ENCODE measurements at regions not wholly inside any gene's neighbourhood (a gene's known extent, or its start where the extent isn't known, plus 50 kb on each side); places are given as distances from the start of the nearest gene placed in this dataset.

DNA sequence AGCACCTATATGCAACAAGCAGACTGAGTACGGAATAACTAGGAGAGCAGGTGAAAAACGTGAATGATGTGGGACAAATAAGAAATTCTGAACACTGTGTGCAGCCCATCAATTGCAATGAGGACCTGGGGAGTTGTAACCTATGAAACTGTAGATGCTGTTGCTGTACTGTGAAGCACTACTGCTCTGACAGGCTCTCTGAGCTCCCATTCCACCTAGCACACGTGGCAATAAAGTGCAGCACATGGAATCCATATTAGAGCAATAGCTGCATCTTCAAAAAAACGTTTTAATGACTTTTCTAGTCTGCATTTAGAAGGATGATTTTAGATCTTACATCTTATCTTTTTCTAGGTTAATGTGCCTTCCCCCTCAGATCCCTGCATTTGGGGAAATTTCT, 748.7 kb upstream of the GOLIM4 start:
- Mint-ChIP-seq H3K27me3 (no peaks in the 10 kb centered on the region), H3K4me1 (no peaks in the 10 kb centered on the region), H3K4me3 (no peak overlapping the region), H3K9me3 (ENCODE audit: low read depth) (no peaks in the 10 kb centered on the region), H3K36me3 (no peaks in the 10 kb centered on the region), H3K27ac (no peak overlapping the region)
- DNase-seq (no peak), ATAC-seq (no peak)
- CTCF ChIA-PET = no interaction called here

GRCh38 chr3:168843481-168843880, 747.8 kb upstream of the GOLIM4 start:
- no peaks in the 10 kb centered on the region for H3K9me3 Mint-ChIP-seq (ENCODE audit: low read depth)
- CTCF ChIA-PET = no interaction called here
- no peak for DNase-seq
- H3K36me3 Mint-ChIP-seq = no peaks in the 10 kb centered on the region
- no peak overlapping the region for H3K4me3 Mint-ChIP-seq
- no peaks in the 10 kb centered on the region for H3K27me3 Mint-ChIP-seq
- no peak overlapping the region for H3K27ac Mint-ChIP-seq
- no peaks in the 10 kb centered on the region for H3K4me1 Mint-ChIP-seq
- ATAC-seq = no peak

DNA sequence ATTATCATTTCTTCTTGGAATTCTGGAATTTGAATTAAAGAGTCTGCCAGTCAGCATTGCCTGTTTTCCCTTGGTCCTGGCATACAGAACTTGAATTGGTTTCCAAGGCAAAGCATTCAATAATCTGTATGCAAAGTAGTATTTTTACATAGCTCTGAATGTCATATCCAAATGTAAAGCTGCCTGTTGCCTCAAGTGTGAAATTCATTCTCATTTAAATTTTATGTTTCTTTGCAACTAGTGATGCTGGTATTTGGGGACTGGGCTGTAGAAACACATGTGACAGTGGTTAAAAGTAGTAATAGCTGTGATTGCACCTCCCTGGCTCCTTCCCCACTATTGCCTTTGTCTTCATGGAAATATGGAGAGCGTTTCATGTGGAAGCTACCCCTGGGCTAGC, 743.9 kb upstream of the GOLIM4 start:
- ATAC-seq = no peak
- Mint-ChIP-seq H3K9me3 (ENCODE audit: low read depth) (no peaks in the 10 kb centered on the region), H3K27ac (no peak overlapping the region), H3K4me3 (no peak overlapping the region), H3K36me3 (no peaks in the 10 kb centered on the region), H3K4me1 (no peaks in the 10 kb centered on the region), H3K27me3 (no peaks in the 10 kb centered on the region)
- no peak for DNase-seq
- CTCF ChIA-PET = no interaction called here

- no peak overlapping the region for H3K4me3 Mint-ChIP-seq
- DNase-seq = no peak
- CTCF ChIA-PET = no interaction called here
- no peaks in the 10 kb centered on the region for H3K36me3 Mint-ChIP-seq
- H3K27me3 Mint-ChIP-seq = no peaks in the 10 kb centered on the region
- H3K4me1 Mint-ChIP-seq = no peaks in the 10 kb centered on the region
- H3K9me3 Mint-ChIP-seq (ENCODE audit: low read depth) = no peaks in the 10 kb centered on the region
- ATAC-seq = no peak
- no peak overlapping the region for H3K27ac Mint-ChIP-seq
Measured at GRCh38 chr3:168834558-168834957, 738.8 kb upstream of the GOLIM4 start.

GRCh38 chr3:168828943-168829342, 733.2 kb upstream of the GOLIM4 start:
- no peaks in the 10 kb centered on the region for H3K36me3 Mint-ChIP-seq
- no peak overlapping the region for H3K4me3 Mint-ChIP-seq
- no peaks in the 10 kb centered on the region for H3K9me3 Mint-ChIP-seq (ENCODE audit: low read depth)
- no peaks in the 10 kb centered on the region for H3K27me3 Mint-ChIP-seq
- CTCF ChIA-PET = no interaction called here
- ATAC-seq (no peak), DNase-seq (no peak)
- H3K4me1 Mint-ChIP-seq = no peaks in the 10 kb centered on the region
- no peak overlapping the region for H3K27ac Mint-ChIP-seq

DNA sequence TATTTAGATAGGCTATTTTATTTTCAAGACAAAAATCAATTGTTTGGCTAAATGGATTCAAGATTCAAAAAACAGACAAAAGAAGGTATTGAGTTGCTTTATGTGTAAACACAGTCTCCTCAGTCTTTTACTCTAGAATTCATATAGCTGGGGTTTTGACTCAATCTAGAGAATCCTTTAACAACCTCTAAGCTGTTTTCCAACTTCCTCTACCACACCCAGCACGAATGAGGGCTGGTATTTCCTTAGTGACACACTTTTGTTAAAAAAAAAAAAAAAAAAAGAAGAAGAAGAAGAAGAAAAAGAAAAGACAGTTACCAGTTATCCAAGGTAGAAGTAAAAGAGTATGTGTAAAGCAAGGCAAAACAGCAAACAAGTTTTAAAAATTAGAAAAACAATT, 732.8 kb upstream of the GOLIM4 start:
- no peaks in the 10 kb centered on the region for H3K27me3 Mint-ChIP-seq
- H3K36me3 Mint-ChIP-seq = no peaks in the 10 kb centered on the region
- no peaks in the 10 kb centered on the region for H3K4me1 Mint-ChIP-seq
- ATAC-seq (no peak), DNase-seq (no peak)
- no peaks in the 10 kb centered on the region for H3K9me3 Mint-ChIP-seq (ENCODE audit: low read depth)
- no peak overlapping the region for H3K27ac Mint-ChIP-seq
- no peak overlapping the region for H3K4me3 Mint-ChIP-seq
- CTCF ChIA-PET = no interaction called here

DNA sequence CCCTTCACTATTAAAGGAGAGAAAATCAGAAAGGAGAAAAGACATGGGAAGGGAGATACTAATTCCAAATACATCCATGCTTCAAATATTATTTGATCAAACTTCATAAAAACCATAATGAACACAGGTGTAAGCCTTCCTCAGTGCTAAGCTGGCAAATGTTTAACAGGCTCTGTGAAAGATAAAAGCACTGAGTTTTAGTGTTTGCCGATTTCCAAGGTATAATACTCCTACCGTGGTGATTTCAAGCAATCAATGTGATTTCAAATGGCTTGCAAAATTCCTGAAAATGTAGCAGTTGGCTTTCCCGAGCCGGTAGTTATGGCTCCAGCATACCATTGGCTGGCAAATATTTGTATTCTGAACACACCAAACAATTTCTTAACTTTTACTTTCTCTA, 732.3 kb upstream of the GOLIM4 start:
- H3K4me3 Mint-ChIP-seq = no peak overlapping the region
- H3K27ac Mint-ChIP-seq = no peak overlapping the region
- no peaks in the 10 kb centered on the region for H3K9me3 Mint-ChIP-seq (ENCODE audit: low read depth)
- H3K4me1 Mint-ChIP-seq = no peaks in the 10 kb centered on the region
- ATAC-seq = no peak
- CTCF ChIA-PET = no interaction called here
- H3K36me3 Mint-ChIP-seq = no peaks in the 10 kb centered on the region
- H3K27me3 Mint-ChIP-seq = no peaks in the 10 kb centered on the region
- DNase-seq = no peak

- no peak for DNase-seq
- no peak overlapping the region for H3K27ac Mint-ChIP-seq
- no peak overlapping the region for H3K4me3 Mint-ChIP-seq
- CTCF ChIA-PET = no interaction called here
- ATAC-seq = no peak
- H3K36me3 Mint-ChIP-seq = no peaks in the 10 kb centered on the region
- H3K9me3 Mint-ChIP-seq (ENCODE audit: low read depth) = no peaks in the 10 kb centered on the region
- no peaks in the 10 kb centered on the region for H3K4me1 Mint-ChIP-seq
- H3K27me3 Mint-ChIP-seq = no peaks in the 10 kb centered on the region
Measured at GRCh38 chr3:168824107-168824506, 728.4 kb upstream of the GOLIM4 start.

- H3K9me3 Mint-ChIP-seq (ENCODE audit: low read depth) = no peaks in the 10 kb centered on the region
- CTCF ChIA-PET = no interaction called here
- H3K27me3 Mint-ChIP-seq = no peaks in the 10 kb centered on the region
- DNase-seq (no peak), ATAC-seq (no peak)
- no peak overlapping the region for H3K27ac Mint-ChIP-seq
- no peak overlapping the region for H3K4me3 Mint-ChIP-seq
- H3K4me1 Mint-ChIP-seq = no peaks in the 10 kb centered on the region
- H3K36me3 Mint-ChIP-seq = no peaks in the 10 kb centered on the region
Measured at GRCh38 chr3:168823466-168823865, 727.7 kb upstream of the GOLIM4 start.

DNA sequence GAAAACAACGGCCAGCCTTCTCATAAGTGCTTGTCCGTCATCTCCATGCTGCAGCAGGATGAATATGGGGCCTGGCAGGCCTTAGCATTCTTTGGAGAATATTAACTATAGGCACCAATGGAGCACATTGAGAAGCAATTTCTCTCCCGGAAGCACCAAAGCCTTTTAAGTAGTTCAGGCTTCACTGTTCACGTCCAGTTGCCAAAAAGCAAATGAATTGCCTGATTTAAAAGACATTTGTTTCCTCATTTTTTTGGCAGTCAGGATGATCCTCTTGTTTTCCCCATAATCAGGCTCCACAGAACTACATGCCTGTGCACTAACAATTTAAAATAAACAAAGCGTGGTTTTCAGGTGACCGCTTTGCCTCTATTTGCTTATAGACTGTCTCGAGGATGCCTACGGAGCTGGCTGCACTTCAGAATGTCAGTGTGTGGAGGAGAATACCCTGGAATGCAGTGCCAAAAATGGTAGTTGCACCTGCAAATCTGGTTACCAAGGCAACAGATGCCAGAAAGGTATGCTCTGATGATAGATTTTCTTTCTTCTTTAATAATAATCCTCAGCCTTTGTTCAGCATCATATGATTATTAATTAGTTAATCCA, 725.2 kb upstream of the GOLIM4 start:
- no peak for DNase-seq
- no peaks in the 10 kb centered on the region for H3K4me1 Mint-ChIP-seq
- H3K27ac Mint-ChIP-seq = no peak overlapping the region
- H3K36me3 Mint-ChIP-seq = no peaks in the 10 kb centered on the region
- H3K9me3 Mint-ChIP-seq (ENCODE audit: low read depth) = no peaks in the 10 kb centered on the region
- CTCF ChIA-PET = no interaction called here
- no peak for ATAC-seq
- no peaks in the 10 kb centered on the region for H3K27me3 Mint-ChIP-seq
- no peak overlapping the region for H3K4me3 Mint-ChIP-seq

DNA sequence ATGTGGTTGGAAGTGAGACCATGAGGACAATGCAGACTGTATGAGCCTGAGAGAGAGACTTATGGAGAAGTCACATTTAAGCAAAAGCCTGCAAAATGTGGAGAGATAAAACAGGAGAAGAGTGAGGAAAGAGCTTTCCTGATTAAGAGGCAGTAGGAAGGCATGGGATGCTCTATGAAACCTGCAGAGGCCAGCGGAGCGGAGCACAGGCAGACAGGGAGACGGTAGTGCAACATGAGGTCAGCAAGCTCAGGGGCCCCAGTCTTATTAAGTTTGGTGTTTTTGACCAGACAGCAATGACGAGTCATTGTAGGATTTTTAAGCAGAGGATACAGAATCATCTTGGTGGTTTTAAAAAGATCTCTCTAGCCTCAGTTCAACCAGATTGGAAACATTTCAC, 721.5 kb upstream of the GOLIM4 start:
- no peak overlapping the region for H3K4me3 Mint-ChIP-seq
- H3K36me3 Mint-ChIP-seq = no peaks in the 10 kb centered on the region
- no peaks in the 10 kb centered on the region for H3K9me3 Mint-ChIP-seq (ENCODE audit: low read depth)
- no peak for DNase-seq
- H3K27ac Mint-ChIP-seq = no peak overlapping the region
- no peaks in the 10 kb centered on the region for H3K27me3 Mint-ChIP-seq
- ATAC-seq = no peak
- H3K4me1 Mint-ChIP-seq = no peaks in the 10 kb centered on the region
- CTCF ChIA-PET = no interaction called here

DNA sequence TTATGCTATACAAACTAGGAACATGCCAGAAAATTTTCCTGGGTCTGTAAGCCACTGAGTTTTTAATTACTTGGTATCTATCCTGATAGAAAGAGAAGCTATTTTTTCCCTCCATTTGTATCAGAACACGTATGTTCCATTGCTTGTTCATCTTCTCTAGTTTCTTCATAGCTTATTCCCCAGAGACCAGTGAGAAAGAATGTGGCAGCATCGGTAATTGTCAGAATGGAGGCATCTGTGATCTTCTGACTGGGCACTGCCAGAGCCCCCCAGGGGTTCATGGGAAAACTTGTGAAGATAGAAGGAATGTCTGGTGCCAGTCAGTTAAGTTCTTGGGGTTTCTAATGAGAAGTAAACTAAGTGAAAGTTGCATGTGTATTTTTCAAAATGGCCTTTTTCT, 720.2 kb upstream of the GOLIM4 start:
- CTCF ChIA-PET = no interaction called here
- no peaks in the 10 kb centered on the region for H3K4me1 Mint-ChIP-seq
- H3K9me3 Mint-ChIP-seq (ENCODE audit: low read depth) = no peaks in the 10 kb centered on the region
- H3K27ac Mint-ChIP-seq = no peak overlapping the region
- ATAC-seq (no peak), DNase-seq (no peak)
- no peaks in the 10 kb centered on the region for H3K36me3 Mint-ChIP-seq
- no peak overlapping the region for H3K4me3 Mint-ChIP-seq
- H3K27me3 Mint-ChIP-seq = no peaks in the 10 kb centered on the region

DNA sequence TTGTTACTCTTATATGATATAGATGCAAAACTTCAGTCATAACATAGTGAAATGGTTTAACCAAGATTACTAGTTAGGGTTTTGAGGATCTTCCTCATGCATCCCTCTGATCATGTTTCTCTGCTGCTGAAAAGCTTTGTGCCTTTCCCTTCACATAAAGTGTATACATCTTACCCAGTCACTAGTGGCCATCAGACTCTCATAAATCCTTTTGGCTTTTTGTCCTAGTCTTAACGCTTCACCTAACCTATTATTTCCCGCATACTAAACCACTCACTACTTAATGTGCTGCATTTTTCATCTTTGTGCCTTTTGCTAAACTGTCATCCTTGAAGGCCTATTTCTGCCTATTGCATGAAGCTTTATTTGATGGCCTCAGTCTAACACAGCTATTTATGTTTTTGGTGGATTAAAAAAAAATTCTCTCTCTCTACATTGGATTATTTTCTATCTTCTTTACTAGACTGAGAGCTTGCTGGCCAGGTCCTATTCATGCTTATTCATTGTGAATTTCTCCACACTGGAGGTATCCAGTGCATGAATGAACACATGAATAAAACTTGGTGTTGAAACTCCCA, 717.6 kb upstream of the GOLIM4 start:
- Mint-ChIP-seq H3K27me3 (no peaks in the 10 kb centered on the region), H3K27ac (no peak overlapping the region), H3K4me1 (no peaks in the 10 kb centered on the region), H3K4me3 (no peak overlapping the region), H3K9me3 (ENCODE audit: low read depth) (no peaks in the 10 kb centered on the region), H3K36me3 (no peaks in the 10 kb centered on the region)
- no peak for ATAC-seq
- CTCF ChIA-PET = no interaction called here
- DNase-seq = no peak

GRCh38 chr3:168812234-168812633, 716.5 kb upstream of the GOLIM4 start:
- Mint-ChIP-seq H3K36me3 (no peaks in the 10 kb centered on the region), H3K4me3 (no peak overlapping the region), H3K27ac (no peak overlapping the region), H3K9me3 (ENCODE audit: low read depth) (no peaks in the 10 kb centered on the region), H3K27me3 (no peaks in the 10 kb centered on the region), H3K4me1 (no peaks in the 10 kb centered on the region)
- CTCF ChIA-PET = no interaction called here
- no peak for DNase-seq
- ATAC-seq = no peak

DNA sequence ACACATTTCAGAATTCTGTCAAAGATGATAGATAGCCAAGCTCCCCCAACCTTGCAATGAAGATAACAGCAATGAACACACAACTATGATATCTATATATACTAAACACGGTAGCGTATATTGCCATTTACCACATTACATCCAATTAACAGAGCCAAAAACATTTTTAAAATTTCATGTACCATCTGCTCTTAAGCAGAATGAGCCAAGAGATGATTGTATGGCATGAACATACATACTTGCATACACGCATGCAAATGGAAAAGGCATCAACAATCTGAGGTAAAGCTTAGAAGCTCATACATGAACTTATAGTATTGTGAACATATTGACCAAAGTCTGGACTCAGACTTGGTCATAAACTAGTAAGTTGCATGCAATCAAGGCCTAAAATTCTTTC, 712.9 kb upstream of the GOLIM4 start:
- Mint-ChIP-seq H3K9me3 (ENCODE audit: low read depth) (no peaks in the 10 kb centered on the region), H3K27ac (no peak overlapping the region), H3K4me3 (no peak overlapping the region), H3K4me1 (no peaks in the 10 kb centered on the region), H3K27me3 (no peaks in the 10 kb centered on the region), H3K36me3 (no peaks in the 10 kb centered on the region)
- DNase-seq (no peak), ATAC-seq (no peak)
- CTCF ChIA-PET = no interaction called here
